Neuronal stem cell (in vitro differentiated cells): ENCODE measurements at regions not wholly inside any gene's neighbourhood (a gene's known extent, or its start where the extent isn't known, plus 50 kb on each side); places are given as distances from the start of the nearest gene placed in this dataset.

ENCODE experiments used
- DNase-seq: peaks from one replicate; pipeline ENCODE4 v3.0.0-alpha.2; 2013; ENCODE audit warnings: low spot score
- H2AFZ ChIP-seq: one replicate; pipeline ENCODE4 v1.6.1; 2013; ENCODE audit warnings: mild to moderate bottlenecking, low read length, inconsistent platforms
- H2AK5ac ChIP-seq: 2 replicates; pipeline ENCODE4 v1.6.1; 2013; ENCODE audit warnings: low read depth, mild to moderate bottlenecking, inconsistent platforms, low read length, moderate library complexity, mixed read lengths
- H2BK120ac ChIP-seq: 2 replicates; pipeline ENCODE4 v1.6.1; 2013; ENCODE audit warnings: low read depth, mild to moderate bottlenecking, inconsistent platforms, low read length, moderate library complexity, mixed read lengths
- H2BK12ac ChIP-seq: one replicate; pipeline ENCODE4 v1.6.1; 2013; ENCODE audit warnings: low read length, inconsistent platforms
- H2BK15ac ChIP-seq: 2 replicates; pipeline ENCODE4 v1.6.1; 2013; ENCODE audit warnings: mild to moderate bottlenecking, low read length, inconsistent platforms, mixed read lengths
- H2BK5ac ChIP-seq: one replicate; pipeline ENCODE4 v1.6.1; 2013; ENCODE audit warnings: inconsistent platforms, mild to moderate bottlenecking, low read length, moderate library complexity
- H3K14ac ChIP-seq: one replicate; pipeline ENCODE4 v1.6.1; 2013; ENCODE audit warnings: low read length, inconsistent platforms
- H3K18ac ChIP-seq: 2 replicates; pipeline ENCODE4 v1.6.1; 2013; ENCODE audit warnings: low read length, inconsistent platforms
- H3K23ac ChIP-seq: 2 replicates; pipeline ENCODE4 v1.6.1; 2013; ENCODE audit warnings: low read depth, mild to moderate bottlenecking, mixed read lengths, low read length, inconsistent platforms; ENCODE audit not compliant: poor library complexity
- H3K27ac ChIP-seq: replicated peaks from 3 replicates; pipeline ENCODE4 v1.5.1; 2013; ENCODE audit warnings: low read length, inconsistent platforms
- H3K27me3 ChIP-seq, 3 experiments: 2 replicates each; pipeline ENCODE4 v1.6.1; 2013; ENCODE audit warnings: low read length in 3 of 3, mild to moderate bottlenecking in 2 of 3, inconsistent platforms in 1 of 3, low read depth in 1 of 3, mixed read lengths in 1 of 3, moderate library complexity in 1 of 3; ENCODE audit not compliant: control insufficient read depth in 3 of 3, insufficient read depth in 3 of 3
- H3K36me3 ChIP-seq, 2 donors: replicated peaks in 1 of 2; 2 replicates each; pipeline ENCODE4 v1.6.1; 2013; ENCODE audit warnings: low read length in 2 of 2; ENCODE audit not compliant: control insufficient read depth in 2 of 2, insufficient read depth in 2 of 2
- H3K4ac ChIP-seq: 2 replicates; pipeline ENCODE4 v1.6.1; 2013; ENCODE audit warnings: inconsistent platforms, mild to moderate bottlenecking, low read length, moderate library complexity
- H3K4me1 ChIP-seq, 2 donors: 1 replicate in 1 of 2; 2 replicates in 1 of 2; pipeline ENCODE4 v1.6.1; 2013; ENCODE audit warnings: low read length in 2 of 2, low read depth in 1 of 2; ENCODE audit not compliant: control insufficient read depth in 2 of 2, insufficient read depth in 1 of 2
- H3K4me2 ChIP-seq: one replicate; pipeline ENCODE4 v1.6.1; 2013; ENCODE audit warnings: mild to moderate bottlenecking, low read length, inconsistent platforms; ENCODE audit not compliant: insufficient read depth, poor library complexity, severe bottlenecking
- H3K4me3 ChIP-seq, 2 donors: 2 replicates each; pipeline ENCODE4 v1.5.1; 2013; ENCODE audit warnings: low read length in 2 of 2, mild to moderate bottlenecking in 2 of 2, inconsistent platforms in 1 of 2, moderate library complexity in 1 of 2
- H3K79me1 ChIP-seq: one replicate; pipeline ENCODE4 v1.6.1; 2013; ENCODE audit warnings: low read depth, mild to moderate bottlenecking, inconsistent platforms, low read length, moderate library complexity
- H3K9ac ChIP-seq: one replicate; pipeline ENCODE4 v1.6.1; 2013; ENCODE audit warnings: mild to moderate bottlenecking, low read depth, low read length, inconsistent platforms; ENCODE audit not compliant: poor library complexity
- H3K9me3 ChIP-seq, 2 donors: replicated peaks in 1 of 2; 2 replicates each; pipeline versions ENCODE3 to v1.6.1; 2013; ENCODE audit warnings: low read length in 2 of 2, mild to moderate bottlenecking in 2 of 2, inconsistent platforms in 1 of 2, low read depth in 1 of 2, mixed read lengths in 1 of 2, moderate library complexity in 1 of 2; ENCODE audit not compliant: control insufficient read depth in 2 of 2, insufficient read depth in 1 of 2
- H4K8ac ChIP-seq: one replicate; pipeline ENCODE4 v1.6.1; 2013; ENCODE audit warnings: low read depth, mild to moderate bottlenecking, inconsistent platforms, low read length, moderate library complexity
- H4K91ac ChIP-seq: one replicate; pipeline ENCODE4 v1.6.1; 2013; ENCODE audit warnings: low read length, low read depth, mild to moderate bottlenecking, inconsistent platforms; ENCODE audit not compliant: poor library complexity
- WGBS, 2 donors: extraction: QIAGEN DNeasy Blood & Tissue Kit; methylation state at CpG; one replicate each; pipeline ENCODE4 v1.1.7; 2013; ENCODE audit warnings: missing lambda C conversion rate in 2 of 2, mixed read lengths in 1 of 2; ENCODE audit not compliant: insufficient read length in 2 of 2, insufficient replicate concordance in 1 of 2; ENCODE audit errors: extremely low coverage in 2 of 2; 5-methylcytosine and 5-hydroxymethylcytosine counted together

DNA sequence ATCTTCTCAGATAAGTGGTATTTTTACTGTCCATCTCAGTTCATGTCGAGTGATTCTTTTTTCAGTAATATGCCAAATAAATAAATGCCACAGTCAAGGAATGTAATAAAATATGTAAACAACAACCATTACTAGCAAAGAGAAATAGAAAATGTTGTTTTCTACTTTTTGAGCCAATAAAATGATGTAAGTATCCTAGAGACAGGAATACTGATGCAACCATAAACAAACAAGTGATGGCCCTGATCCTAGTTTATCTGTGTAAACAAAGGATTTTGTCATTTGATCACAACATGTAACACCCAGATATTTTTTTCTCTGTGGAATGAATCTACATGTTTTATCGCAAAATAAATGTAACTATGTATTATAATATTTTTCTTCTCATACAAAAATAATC is 1852.8 kb downstream of the EFNA5 start:
- no peak overlapping the region for H3K18ac ChIP-seq
- H3K4ac ChIP-seq: no peak overlapping the region
- H4K91ac ChIP-seq: no peak overlapping the region
- no peak overlapping the region for H3K27ac ChIP-seq
- H3K36me3 ChIP-seq: no peaks in the 10 kb centered on the region
- H2BK15ac ChIP-seq: no peak overlapping the region
- H3K4me3 ChIP-seq: no peak overlapping the region
- no CpG with 5 or more reads among the region's 2 CpGs for WGBS, 2 donors
- H2BK12ac ChIP-seq: no peak overlapping the region
- DNase-seq: no peak
- no peak overlapping the region for H2AFZ ChIP-seq
- no peaks in the 10 kb centered on the region for H3K79me1 ChIP-seq
- no peak overlapping the region for H3K14ac ChIP-seq
- no peak overlapping the region for H2BK5ac ChIP-seq
- H3K4me2 ChIP-seq: no peak overlapping the region
- no peak overlapping the region for H2BK120ac ChIP-seq
- no peak overlapping the region for H3K23ac ChIP-seq
- no peak overlapping the region for H3K9ac ChIP-seq
- no peaks in the 10 kb centered on the region for H3K9me3 ChIP-seq
- no peak overlapping the region for H4K8ac ChIP-seq
- H3K4me1 ChIP-seq: no peaks in the 10 kb centered on the region
- H2AK5ac ChIP-seq: no peak overlapping the region
- no peaks in the 10 kb centered on the region for H3K27me3 ChIP-seq

DNA sequence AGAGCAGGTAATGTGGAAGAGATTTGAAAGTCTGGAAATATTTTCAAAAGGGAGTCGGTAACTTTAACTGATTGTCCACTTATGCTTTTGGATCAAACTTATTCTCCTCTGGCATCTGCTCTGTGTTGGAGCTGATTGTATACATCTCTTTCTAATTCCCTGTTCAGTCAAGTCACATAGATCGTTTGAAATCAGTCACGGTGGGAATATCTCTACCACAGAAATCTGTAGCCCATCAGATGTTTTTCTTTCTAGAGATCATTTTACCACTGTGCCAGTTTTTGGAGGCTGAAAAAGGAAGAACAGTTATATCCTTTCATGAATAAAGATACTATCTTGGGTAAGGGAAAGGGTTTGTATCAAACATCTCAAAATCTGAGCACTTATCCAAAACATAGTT is 1853.3 kb downstream of the EFNA5 start:
- Histone ChIP-seq H3K18ac (no peak overlapping the region), H3K27me3 (no peaks in the 10 kb centered on the region), H2AFZ (no peak overlapping the region), H3K79me1 (no peaks in the 10 kb centered on the region), H4K8ac (no peak overlapping the region), H2BK120ac (no peak overlapping the region), H3K36me3 (no peaks in the 10 kb centered on the region), H2BK12ac (no peak overlapping the region), H3K23ac (no peak overlapping the region), H3K4me1 (no peaks in the 10 kb centered on the region), H2BK5ac (no peak overlapping the region), H3K14ac (no peak overlapping the region), H2AK5ac (no peak overlapping the region), H4K91ac (no peak overlapping the region), H3K4me2 (no peak overlapping the region), H3K27ac (no peak overlapping the region), H2BK15ac (no peak overlapping the region), H3K4me3 (no peak overlapping the region), H3K9me3 (no peaks in the 10 kb centered on the region), H3K4ac (no peak overlapping the region), H3K9ac (no peak overlapping the region)
- no peak for DNase-seq
- WGBS, 2 donors: no CpG with 5 or more reads among the region's 3 CpGs

DNA sequence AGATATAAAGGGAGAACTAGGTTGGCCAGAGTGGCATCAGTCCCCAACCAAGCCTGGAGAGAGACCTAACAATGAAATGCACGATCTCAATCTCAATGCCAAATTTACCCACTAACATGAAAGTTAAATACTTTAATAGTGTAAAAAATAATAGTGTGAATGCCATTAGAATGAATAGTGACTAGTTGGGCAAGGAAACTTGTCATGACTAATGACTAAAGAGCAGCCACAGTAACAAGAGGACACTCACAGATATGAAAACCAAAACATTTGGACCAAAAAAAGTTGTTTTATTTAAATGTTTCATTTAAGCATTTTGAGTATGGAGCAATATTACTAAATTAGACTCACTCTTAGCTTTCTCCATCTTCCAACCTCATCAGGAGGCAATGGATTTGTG is 1853.8 kb downstream of the EFNA5 start:
- Histone ChIP-seq H3K79me1 (no peaks in the 10 kb centered on the region), H4K8ac (no peak overlapping the region), H4K91ac (no peak overlapping the region), H3K14ac (no peak overlapping the region), H3K27ac (no peak overlapping the region), H2BK120ac (no peak overlapping the region), H3K9me3 (no peaks in the 10 kb centered on the region), H3K18ac (no peak overlapping the region), H2BK12ac (no peak overlapping the region), H3K9ac (no peak overlapping the region), H3K4me1 (no peaks in the 10 kb centered on the region), H3K27me3 (no peaks in the 10 kb centered on the region), H3K4me3 (no peak overlapping the region), H3K23ac (no peak overlapping the region), H2BK15ac (no peak overlapping the region), H2AK5ac (no peak overlapping the region), H2AFZ (no peak overlapping the region), H3K36me3 (no peaks in the 10 kb centered on the region), H2BK5ac (no peak overlapping the region), H3K4ac (no peak overlapping the region), H3K4me2 (no peak overlapping the region)
- no peak for DNase-seq
- no CpG with 5 or more reads among the region's 1 CpG for WGBS, 2 donors

DNA sequence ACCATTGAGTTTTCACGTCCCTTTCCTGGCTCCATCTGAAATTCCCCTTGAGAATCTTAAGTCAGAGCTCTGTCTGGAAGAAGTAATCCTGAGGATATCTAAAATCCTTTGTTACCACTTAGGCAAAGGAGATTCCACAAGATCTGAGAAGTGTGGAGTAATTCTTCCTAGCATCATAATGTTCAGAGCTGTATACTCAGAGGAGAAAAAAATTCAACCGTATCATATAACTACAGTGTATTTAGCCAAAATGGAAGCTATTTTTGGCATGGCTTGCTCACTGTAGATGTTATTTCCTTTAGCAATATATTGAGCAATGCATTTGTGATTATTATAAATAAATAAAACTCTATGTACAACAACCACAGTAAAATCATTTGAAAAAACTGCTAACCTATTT is 1858.4 kb downstream of the EFNA5 start:
- WGBS, 2 donors: no CpG with 5 or more reads among the region's 2 CpGs
- DNase-seq: no peak
- H2BK120ac ChIP-seq: no peak overlapping the region

More for the DNA sequence above, 1858.4 kb downstream of the EFNA5 start:
- Histone ChIP-seq H3K9me3 (no peaks in the 10 kb centered on the region), H3K4me1 (no peaks in the 10 kb centered on the region), H3K4me2 (peak overlapping the region; percentile 11), H2BK12ac (no peak overlapping the region), H3K18ac (no peak overlapping the region), H3K23ac (no peak overlapping the region), H3K27me3 (no peaks in the 10 kb centered on the region), H4K91ac (no peak overlapping the region), H3K79me1 (no peaks in the 10 kb centered on the region), H3K27ac (no peak overlapping the region), H2BK5ac (no peak overlapping the region), H2AK5ac (no peak overlapping the region), H2AFZ (no peak overlapping the region), H3K36me3 (no peaks in the 10 kb centered on the region), H3K14ac (no peak overlapping the region), H2BK15ac (no peak overlapping the region), H3K9ac (no peak overlapping the region), H4K8ac (no peak overlapping the region), H3K4ac (no peak overlapping the region), H3K4me3 (no peak overlapping the region)
